Gastroesophageal sphincter (tissue), 3 donors: ENCODE measurements at regions not wholly inside any gene's neighbourhood (a gene's known extent, or its start where the extent isn't known, plus 50 kb on each side); places are given as distances from the start of the nearest gene placed in this dataset.

Experiments used
- POLR2A ChIP-seq, 2 donors: fragments of 450-650 bp; IDR thresholded peaks; one replicate each; pipeline ENCODE4 v1.6.1; 2017; ENCODE audit warnings: antibody characterized with exemption in 2 of 2, mild to moderate bottlenecking in 2 of 2, moderate library complexity in 1 of 2
- TF ChIP-seq, protein P1 (sequence below), 4 experiments: fragments of 200-600 bp in 2 of 4; fragments of 450-650 bp in 2 of 4; sonication (generic) in 1 of 4; IDR thresholded peaks; one replicate each; pipeline ENCODE4 v1.5.1; 2017 to 2019; ENCODE audit warnings: antibody characterized with exemption in 4 of 4, mild to moderate bottlenecking in 2 of 4, moderate library complexity in 2 of 4

DNA sequence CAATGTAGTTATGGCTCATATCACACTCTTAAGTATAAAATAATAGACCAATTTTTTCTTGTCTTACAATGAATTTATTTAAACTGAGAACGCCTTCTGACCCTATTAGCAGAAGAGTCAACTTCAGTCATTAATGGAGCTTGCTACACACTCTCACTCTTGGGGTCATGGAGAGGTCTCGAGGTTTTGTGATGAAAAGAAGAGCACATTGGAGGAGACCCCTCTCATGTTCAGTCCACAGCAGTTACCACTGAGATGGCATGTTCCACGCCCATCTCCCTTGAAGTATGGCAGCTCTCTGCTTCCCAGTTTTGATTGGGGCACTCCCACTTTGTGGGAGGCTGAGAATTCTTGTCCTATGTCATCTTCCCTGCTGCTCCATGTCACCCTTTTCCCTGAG is 266.4 kb downstream of the RPS29 start:
- TF ChIP-seq, protein P1, sequence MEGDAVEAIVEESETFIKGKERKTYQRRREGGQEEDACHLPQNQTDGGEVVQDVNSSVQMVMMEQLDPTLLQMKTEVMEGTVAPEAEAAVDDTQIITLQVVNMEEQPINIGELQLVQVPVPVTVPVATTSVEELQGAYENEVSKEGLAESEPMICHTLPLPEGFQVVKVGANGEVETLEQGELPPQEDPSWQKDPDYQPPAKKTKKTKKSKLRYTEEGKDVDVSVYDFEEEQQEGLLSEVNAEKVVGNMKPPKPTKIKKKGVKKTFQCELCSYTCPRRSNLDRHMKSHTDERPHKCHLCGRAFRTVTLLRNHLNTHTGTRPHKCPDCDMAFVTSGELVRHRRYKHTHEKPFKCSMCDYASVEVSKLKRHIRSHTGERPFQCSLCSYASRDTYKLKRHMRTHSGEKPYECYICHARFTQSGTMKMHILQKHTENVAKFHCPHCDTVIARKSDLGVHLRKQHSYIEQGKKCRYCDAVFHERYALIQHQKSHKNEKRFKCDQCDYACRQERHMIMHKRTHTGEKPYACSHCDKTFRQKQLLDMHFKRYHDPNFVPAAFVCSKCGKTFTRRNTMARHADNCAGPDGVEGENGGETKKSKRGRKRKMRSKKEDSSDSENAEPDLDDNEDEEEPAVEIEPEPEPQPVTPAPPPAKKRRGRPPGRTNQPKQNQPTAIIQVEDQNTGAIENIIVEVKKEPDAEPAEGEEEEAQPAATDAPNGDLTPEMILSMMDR (IDR thresholded peaks at IDR 0.05) = no peak
- TF ChIP-seq POLR2A (IDR thresholded peaks at IDR 0.05) = no peak
